Muscle layer of duodenum (tissue), 2 donors: ENCODE measurements at regions not wholly inside any gene's neighbourhood (a gene's known extent, or its start where the extent isn't known, plus 50 kb on each side); places are given as distances from the start of the nearest gene placed in this dataset.
"Not testable (repeated sequence)": the region's sequence is repeated elsewhere in the genome, so short reads cannot be mapped to it uniquely, and the experiment has no call there.

Experiments
- H3K27ac ChIP-seq: one replicate; pipeline ENCODE4 v1.7.0; 2013; ENCODE audit warnings: mild to moderate bottlenecking, low read length
- H3K27me3 ChIP-seq: one replicate; pipeline ENCODE4 v1.7.0; 2013; ENCODE audit warnings: low read depth, mild to moderate bottlenecking, control low read depth, low read length
- H3K36me3 ChIP-seq, 2 donors: one replicate each; pipeline ENCODE4 v1.7.0; 2013; ENCODE audit warnings: low read length in 2 of 2, control low read depth in 1 of 2, mild to moderate bottlenecking in 1 of 2; ENCODE audit not compliant: insufficient read depth in 2 of 2, control insufficient read depth in 1 of 2
- H3K4me1 ChIP-seq, 2 donors: one replicate each; pipeline ENCODE4 v1.7.0; 2013; ENCODE audit warnings: low read length in 2 of 2, mild to moderate bottlenecking in 2 of 2, control low read depth in 1 of 2, moderate library complexity in 1 of 2; ENCODE audit not compliant: insufficient read depth in 2 of 2, control insufficient read depth in 1 of 2
- H3K4me3 ChIP-seq, 2 donors: one replicate each; pipeline ENCODE4 v1.7.0; 2013; ENCODE audit warnings: low read length in 2 of 2, low read depth in 1 of 2, mild to moderate bottlenecking in 1 of 2
- H3K9me3 ChIP-seq, 2 donors: one replicate each; pipeline ENCODE4 v1.7.0; 2013; ENCODE audit warnings: low read length in 2 of 2, control low read depth in 1 of 2, mild to moderate bottlenecking in 1 of 2; ENCODE audit not compliant: control insufficient read depth in 1 of 2
- donor health status: healthy.

DNA sequence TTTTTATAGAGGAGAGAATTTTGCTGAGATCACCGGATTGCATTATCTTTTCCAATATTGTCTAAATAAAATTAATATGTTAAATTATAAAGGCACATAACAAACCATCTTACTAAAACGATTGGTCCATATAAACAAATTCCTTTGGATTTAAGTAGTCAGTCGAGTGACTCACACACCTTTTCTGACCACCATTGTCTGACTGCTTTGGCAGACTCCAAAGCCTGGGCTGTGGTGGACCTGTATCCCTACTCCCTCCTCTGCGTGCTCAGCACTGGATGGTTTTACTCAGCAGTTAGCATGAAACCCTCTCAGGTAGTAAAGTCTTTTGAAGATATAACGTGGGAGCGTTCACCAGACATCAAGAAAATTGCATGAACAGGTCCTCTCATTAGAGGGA lies 134.2 kb downstream of the BCL2L11 start:
- not testable (repeated sequence) for H3K36me3 ChIP-seq, H3K27me3 ChIP-seq, H3K27ac ChIP-seq, H3K9me3 ChIP-seq, H3K4me3 ChIP-seq, H3K4me1 ChIP-seq

DNA sequence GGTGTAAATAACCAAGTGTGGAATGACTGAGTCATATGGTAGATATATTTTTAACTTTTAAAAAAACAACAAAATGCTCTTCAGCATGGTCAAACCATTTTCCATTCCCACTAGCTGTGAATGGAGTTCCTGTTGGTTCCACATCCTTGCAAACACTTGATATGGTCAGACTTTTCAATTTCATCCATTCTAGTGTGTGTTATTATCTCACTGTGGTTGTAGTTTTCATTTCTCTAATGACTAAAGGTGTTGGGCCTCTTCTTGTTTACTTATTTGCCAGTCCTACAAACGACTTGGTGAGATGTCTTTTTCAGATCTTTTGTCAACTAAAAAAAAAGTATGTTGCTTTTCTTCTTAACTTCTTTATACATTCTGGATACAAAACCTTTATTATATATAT lies 135.9 kb downstream of the BCL2L11 start:
- not testable (repeated sequence) for H3K36me3 ChIP-seq, H3K4me1 ChIP-seq, H3K4me3 ChIP-seq, H3K27ac ChIP-seq, H3K9me3 ChIP-seq, H3K27me3 ChIP-seq

DNA sequence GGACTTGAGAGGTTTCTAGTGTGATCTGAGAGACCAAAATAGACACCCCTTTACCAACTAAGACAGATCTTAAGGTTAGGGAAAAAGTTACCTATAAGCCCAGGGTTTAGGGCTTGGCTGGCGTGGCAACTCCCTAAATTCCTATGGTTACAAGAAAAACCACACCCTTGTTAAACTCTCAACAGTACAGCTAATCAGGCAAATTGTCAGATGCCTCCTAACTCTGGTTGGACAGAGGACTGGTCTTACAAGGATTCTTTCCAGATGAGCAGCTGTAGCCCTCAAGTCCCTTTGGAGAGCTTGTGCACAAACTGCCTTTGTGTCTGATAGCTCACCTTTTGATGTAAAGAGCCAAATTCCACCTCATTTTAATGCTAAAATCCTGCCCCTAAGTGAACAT lies 136.9 kb downstream of the BCL2L11 start:
- H3K27ac ChIP-seq, H3K36me3 ChIP-seq, H3K4me3 ChIP-seq, H3K4me1 ChIP-seq, H3K27me3 ChIP-seq, H3K9me3 ChIP-seq: not testable (repeated sequence)

DNA sequence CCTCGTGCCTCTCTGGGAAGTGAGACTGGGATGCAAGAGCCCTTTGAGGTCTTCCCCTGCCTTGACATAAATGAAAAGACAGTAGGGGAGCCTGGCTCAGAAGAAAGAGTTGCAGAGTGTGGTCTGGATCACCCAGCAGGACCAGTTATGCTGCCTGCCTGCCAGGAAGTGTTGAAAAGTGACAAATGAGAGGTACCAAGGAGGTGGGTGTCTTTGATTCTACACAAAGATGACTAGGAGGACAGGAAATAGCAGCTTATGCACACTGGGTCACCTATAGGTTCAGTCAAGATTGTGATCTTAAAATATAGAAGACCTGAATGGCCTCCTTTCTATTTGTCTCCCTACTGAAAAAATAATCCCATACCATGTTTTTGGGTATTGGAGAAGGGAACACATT lies 137.6 kb downstream of the BCL2L11 start:
- H3K36me3 ChIP-seq, H3K4me3 ChIP-seq, H3K27me3 ChIP-seq, H3K9me3 ChIP-seq, H3K27ac ChIP-seq, H3K4me1 ChIP-seq: not testable (repeated sequence)

GRCh38 chr2:111262627-111263379 lies 142.1 kb downstream of the BCL2L11 start:
- not testable (repeated sequence) for H3K9me3 ChIP-seq, H3K36me3 ChIP-seq, H3K27ac ChIP-seq, H3K4me3 ChIP-seq, H3K4me1 ChIP-seq, H3K27me3 ChIP-seq

DNA sequence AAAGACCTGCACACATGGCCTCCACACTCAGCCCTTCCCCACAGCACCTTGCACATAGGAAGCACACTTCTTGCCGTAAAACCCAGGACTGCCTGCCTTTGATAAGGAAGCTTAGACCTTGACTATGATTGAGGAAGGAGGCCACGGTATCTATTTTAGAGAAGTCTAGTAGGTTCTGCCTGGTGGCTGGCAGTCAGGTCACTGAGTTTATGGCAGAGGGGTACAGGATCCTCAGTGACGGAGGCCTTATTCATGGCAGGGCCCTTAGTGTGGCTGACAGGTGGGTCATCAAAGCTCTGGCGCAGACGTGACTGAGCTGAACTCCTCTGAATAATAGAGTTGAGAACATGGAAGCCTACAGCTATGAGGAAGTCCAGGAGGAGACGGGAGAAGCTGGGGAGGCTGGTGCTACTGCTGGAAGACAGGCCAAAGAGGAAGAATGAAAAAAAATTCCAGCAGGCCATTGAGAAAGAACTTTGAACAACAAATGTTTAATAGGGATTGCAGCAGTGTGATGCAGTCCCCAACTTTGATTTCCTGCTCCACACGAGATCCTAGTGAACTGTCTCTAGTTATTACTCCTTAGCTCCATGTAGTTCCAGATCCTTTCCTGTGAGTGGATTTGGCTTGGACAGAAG lies 142.8 kb downstream of the BCL2L11 start:
- not testable (repeated sequence) for H3K4me1 ChIP-seq, H3K4me3 ChIP-seq, H3K36me3 ChIP-seq, H3K27me3 ChIP-seq, H3K9me3 ChIP-seq, H3K27ac ChIP-seq

DNA sequence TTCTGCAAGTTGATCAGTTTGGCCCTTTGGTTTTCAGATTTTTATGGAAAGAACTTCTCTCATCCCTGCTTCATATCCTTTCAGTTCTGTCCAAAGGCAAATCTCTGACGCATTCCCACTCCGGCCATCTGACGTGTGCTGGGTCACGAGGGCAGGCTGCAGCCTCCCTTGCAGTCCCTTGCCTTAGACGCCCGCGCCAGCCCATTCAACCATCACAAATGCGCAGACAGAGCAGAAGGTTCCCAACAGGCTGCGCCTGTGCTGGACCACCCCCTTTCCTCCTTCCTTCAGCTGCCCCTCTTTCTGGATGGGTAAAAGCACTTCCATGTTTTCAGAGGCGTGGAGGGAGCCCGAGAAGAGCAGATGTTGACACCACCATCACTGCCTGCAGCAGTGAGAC lies 144.2 kb downstream of the BCL2L11 start:
- not testable (repeated sequence) for H3K27me3 ChIP-seq, H3K4me1 ChIP-seq, H3K36me3 ChIP-seq, H3K9me3 ChIP-seq, H3K4me3 ChIP-seq, H3K27ac ChIP-seq

DNA sequence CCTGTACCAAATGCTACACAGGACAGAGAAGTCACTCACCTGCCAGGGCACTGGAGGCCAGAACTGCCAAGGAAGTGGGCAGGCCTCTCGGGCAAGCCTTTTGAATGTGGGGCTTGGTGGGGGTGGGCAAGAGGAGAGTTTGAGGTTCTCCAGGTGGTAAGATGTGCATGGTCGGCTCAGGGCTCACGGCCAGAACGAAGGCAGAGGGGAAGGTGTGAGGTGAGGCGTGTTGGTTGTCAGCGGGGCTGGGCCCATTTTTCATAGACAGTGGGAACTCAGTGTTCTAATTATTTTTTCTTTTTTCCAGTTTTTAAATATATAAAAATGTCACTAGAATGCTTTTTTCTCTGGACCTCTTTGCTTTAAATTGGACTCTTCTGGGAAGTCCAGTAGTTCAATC lies 145.8 kb downstream of the BCL2L11 start:
- not testable (repeated sequence) for H3K27ac ChIP-seq, H3K9me3 ChIP-seq, H3K27me3 ChIP-seq, H3K36me3 ChIP-seq, H3K4me1 ChIP-seq, H3K4me3 ChIP-seq

GRCh38 chr2:111267038-111267437 lies 146.3 kb downstream of the BCL2L11 start:
- not testable (repeated sequence) for H3K36me3 ChIP-seq, H3K4me1 ChIP-seq, H3K4me3 ChIP-seq, H3K27ac ChIP-seq, H3K27me3 ChIP-seq, H3K9me3 ChIP-seq

DNA sequence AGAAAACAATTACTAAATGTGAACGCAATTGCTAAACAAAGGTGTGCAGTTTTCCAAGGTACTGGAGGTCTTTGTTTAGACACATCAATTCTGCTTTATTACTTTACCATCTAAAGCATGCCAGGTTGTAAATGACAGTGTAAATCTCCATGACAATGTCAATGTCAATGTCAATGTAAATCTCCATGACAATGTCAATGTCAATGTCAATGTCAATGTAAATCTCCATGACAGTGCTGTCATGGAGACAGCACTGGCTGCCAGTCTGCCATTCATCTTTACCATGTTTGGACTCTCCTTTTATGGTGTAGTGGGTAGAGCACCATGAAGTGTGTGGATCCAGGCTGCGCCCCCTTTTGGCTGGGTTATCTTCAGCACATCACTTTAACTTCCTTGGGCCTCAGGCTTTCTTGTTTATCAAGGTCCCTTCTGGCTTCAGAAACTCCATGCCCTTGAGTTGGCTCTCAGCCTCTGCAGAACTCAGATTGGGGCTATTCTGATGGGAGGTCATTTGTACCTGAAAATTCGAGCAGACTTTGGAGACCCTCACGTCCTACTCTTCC lies 149.1 kb downstream of the BCL2L11 start:
- H3K27ac ChIP-seq, H3K4me3 ChIP-seq, H3K27me3 ChIP-seq, H3K36me3 ChIP-seq, H3K4me1 ChIP-seq, H3K9me3 ChIP-seq: not testable (repeated sequence)

- H3K4me1 ChIP-seq, H3K27ac ChIP-seq, H3K27me3 ChIP-seq, H3K4me3 ChIP-seq, H3K9me3 ChIP-seq, H3K36me3 ChIP-seq: not testable (repeated sequence)
Measured at GRCh38 chr2:111270569-111270968, 149.9 kb downstream of the BCL2L11 start.
